Smooth muscle cell (in vitro differentiated cells): ENCODE measurements at regions not wholly inside any gene's neighbourhood (a gene's known extent, or its start where the extent isn't known, plus 50 kb on each side); places are given as distances from the start of the nearest gene placed in this dataset.

Experiments
- DNase-seq: peaks from one replicate; lab custom pipeline; 2025; ENCODE audit not compliant: unreplicated experiment; lab: John Stamatoyannopoulos, UW
- H2AFZ ChIP-seq: fragments of 200-600 bp; sonication (generic); 2 replicates; pipeline ENCODE4 v1.6.0; 2016; ENCODE audit warnings: antibody characterized with exemption, low read depth, mild to moderate bottlenecking
- H3F3A ChIP-seq: fragments of 200-600 bp; sonication (generic); 2 replicates; pipeline ENCODE4 v1.6.0; 2017; ENCODE audit warnings: antibody characterized with exemption, low read depth
- H3K27ac ChIP-seq: fragments of 200-600 bp; sonication (generic); 2 replicates; pipeline ENCODE4 v1.5.1; 2016; ENCODE audit warnings: low read depth, mild to moderate bottlenecking
- H3K27me3 ChIP-seq: fragments of 200-600 bp; sonication (generic); 2 replicates; pipeline ENCODE4 v1.6.1; 2016; ENCODE audit warnings: low read depth, mild to moderate bottlenecking
- H3K36me3 ChIP-seq: fragments of 200-600 bp; sonication (generic); 2 replicates; pipeline ENCODE4 v1.5.1; 2016; ENCODE audit warnings: low read depth
- H3K4me1 ChIP-seq: fragments of 200-600 bp; sonication (generic); 2 replicates; pipeline ENCODE4 v1.5.1; 2016; ENCODE audit warnings: low read depth
- H3K4me2 ChIP-seq: fragments of 200-600 bp; sonication (generic); 2 replicates; pipeline ENCODE4 v1.6.0; 2016; ENCODE audit warnings: mild to moderate bottlenecking
- H3K4me3 ChIP-seq: fragments of 200-600 bp; sonication (generic); 2 replicates; pipeline ENCODE4 v1.5.1; 2016; ENCODE audit warnings: mild to moderate bottlenecking
- H3K79me2 ChIP-seq: fragments of 200-600 bp; sonication (generic); 2 replicates; pipeline ENCODE4 v1.6.0; 2016; ENCODE audit warnings: low read depth, mild to moderate bottlenecking
- H3K9ac ChIP-seq: fragments of 200-600 bp; sonication (generic); 2 replicates; pipeline ENCODE4 v1.6.0; 2016; ENCODE audit warnings: low read depth
- H3K9me3 ChIP-seq: fragments of 200-600 bp; sonication (generic); replicated peaks from 2 replicates; pipeline ENCODE4 v1.5.1; 2016; ENCODE audit warnings: low read depth
- H4K20me1 ChIP-seq: fragments of 200-600 bp; sonication (generic); 2 replicates; pipeline ENCODE4 v1.6.0; 2016; ENCODE audit warnings: low read depth
- CTCF ChIP-seq: fragments of 200-600 bp; sonication (generic); IDR thresholded peaks from 2 replicates; pipeline ENCODE4 v1.5.1; 2017; ENCODE audit warnings: borderline replicate concordance, mild to moderate bottlenecking, antibody characterized with exemption; ENCODE audit not compliant: insufficient read depth, poor library complexity, severe bottlenecking
- WGBS: methylation state at CpG from one replicate; pipeline ENCODE4 v1.1.7; 2016; ENCODE audit warnings: low lambda C conversion rate; 5-methylcytosine and 5-hydroxymethylcytosine counted together

- Histone ChIP-seq H3K27me3 (no peaks in the 10 kb centered on the region), H3K4me3 (no peak overlapping the region), H3K9ac (no peak overlapping the region), H3K27ac (no peak overlapping the region), H4K20me1 (no peaks in the 10 kb centered on the region), H3K79me2 (no peaks in the 10 kb centered on the region), H3K4me2 (no peak overlapping the region), H3K4me1 (no peaks in the 10 kb centered on the region), H2AFZ (no peak overlapping the region), H3K9me3 (no peaks in the 10 kb centered on the region), H3F3A (no peaks in the 10 kb centered on the region), H3K36me3 (no peaks in the 10 kb centered on the region)
- DNase-seq, result no peak
- WGBS, result 87% methylated on average over 3 of the region's 4 CpGs
- TF ChIP-seq CTCF, result no peak
Measured at GRCh38 chr1:198075296-198075695, 81.5 kb upstream of the NEK7 start.

- no peak for TF ChIP-seq CTCF
- WGBS, result 83% methylated on average over 1 of the region's 1 CpG
- Histone ChIP-seq H3K79me2 (no peaks in the 10 kb centered on the region), H3K27ac (no peak overlapping the region), H2AFZ (no peak overlapping the region), H4K20me1 (no peaks in the 10 kb centered on the region), H3K36me3 (no peaks in the 10 kb centered on the region), H3F3A (no peaks in the 10 kb centered on the region), H3K4me3 (no peak overlapping the region), H3K4me2 (no peak overlapping the region), H3K9ac (no peak overlapping the region), H3K9me3 (no peaks in the 10 kb centered on the region), H3K27me3 (no peaks in the 10 kb centered on the region), H3K4me1 (no peaks in the 10 kb centered on the region)
- DNase-seq, result no peak
Measured at GRCh38 chr1:198079432-198079951, 77.3 kb upstream of the NEK7 start.

- H3K9ac ChIP-seq, result no peak overlapping the region
- H2AFZ ChIP-seq, result no peak overlapping the region
- WGBS, result 85% methylated on average over 3 of the region's 3 CpGs
- TF ChIP-seq CTCF, result no peak
- H3K27ac ChIP-seq, result no peak overlapping the region
- H3F3A ChIP-seq, result no peaks in the 10 kb centered on the region
- H3K4me1 ChIP-seq, result no peaks in the 10 kb centered on the region
- H3K36me3 ChIP-seq, result no peaks in the 10 kb centered on the region
- H3K27me3 ChIP-seq, result no peaks in the 10 kb centered on the region
- DNase-seq, result no peak
- H3K79me2 ChIP-seq, result no peaks in the 10 kb centered on the region
- H3K4me3 ChIP-seq, result no peak overlapping the region
- H3K4me2 ChIP-seq, result no peak overlapping the region
- H4K20me1 ChIP-seq, result no peaks in the 10 kb centered on the region
- H3K9me3 ChIP-seq, result no peaks in the 10 kb centered on the region
Measured at GRCh38 chr1:198082576-198082975, 74.2 kb upstream of the NEK7 start.

- Histone ChIP-seq H3K27ac (no peak overlapping the region), H3K79me2 (no peaks in the 10 kb centered on the region), H3F3A (no peaks in the 10 kb centered on the region), H3K4me3 (no peak overlapping the region), H4K20me1 (no peaks in the 10 kb centered on the region), H3K9me3 (no peaks in the 10 kb centered on the region), H3K36me3 (no peaks in the 10 kb centered on the region), H2AFZ (no peak overlapping the region), H3K9ac (no peak overlapping the region), H3K4me2 (no peak overlapping the region), H3K27me3 (no peaks in the 10 kb centered on the region), H3K4me1 (no peaks in the 10 kb centered on the region)
- no peak for TF ChIP-seq CTCF
- WGBS, result 89% methylated on average over 2 of the region's 2 CpGs
- DNase-seq, result no peak
Measured at GRCh38 chr1:198083549-198083948, 73.2 kb upstream of the NEK7 start.
